ENCODE measurements at regions not wholly inside any gene's neighbourhood (a gene's known extent, or its start where the extent isn't known, plus 50 kb on each side); places are given as distances from the start of the nearest gene placed in this dataset.

DNA sequence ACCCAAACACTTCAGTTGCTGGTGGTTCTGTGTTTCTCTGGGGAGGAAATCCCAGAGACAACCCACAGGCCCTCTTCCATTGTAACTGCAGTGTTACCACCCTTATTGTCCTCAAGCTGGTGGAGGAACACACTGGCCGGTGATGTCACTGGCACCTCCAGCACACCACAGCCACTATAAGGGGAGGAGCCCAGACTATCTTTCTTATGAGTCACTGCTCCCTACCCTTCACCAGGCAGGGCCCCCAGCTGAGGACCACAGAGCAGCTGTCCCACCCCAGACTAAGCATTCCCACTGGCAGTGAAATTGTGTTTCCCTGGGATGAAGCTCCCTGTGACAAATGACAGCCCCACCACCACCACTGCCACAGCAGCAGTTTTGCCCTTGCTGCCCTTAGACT is 171.8 kb upstream of the FGF16 start:
- H3K79me2 ChIP-seq (ENCODE audit: control insufficient read depth, insufficient read depth, low read length): no peaks in the 10 kb centered on the region
- dilution Hi-C loops (cut with MboI; ENCODE audit: extremely low pct_ligation_motif_present, low sequenced_read_pairs): no loop called here
- H3K36me3 ChIP-seq (ENCODE audit: control insufficient read depth in 2 of 2, extremely low read depth in 1 of 2, insufficient read depth in 2 of 2, low read length in 2 of 2): no peaks in the 10 kb centered on the region
- no peak for FAIRE-seq
- H4K20me1 ChIP-seq (ENCODE audit: control insufficient read depth, extremely low read depth, insufficient read depth, low read length): no peaks in the 10 kb centered on the region
- H3K9me1 ChIP-seq (ENCODE audit: control insufficient read depth, extremely low read depth, insufficient read depth, low read length): no peaks in the 10 kb centered on the region
- DNase-seq (ENCODE audit: low read depth, low spot score): no peak
- no peaks in the 10 kb centered on the region for H3K27me3 ChIP-seq (ENCODE audit: control insufficient read depth, extremely low read depth, insufficient read depth, low read length)
- H3K9me3 ChIP-seq (ENCODE audit: control insufficient read depth, low read depth, low read length): no peaks in the 10 kb centered on the region
- H2AFZ ChIP-seq (ENCODE audit: control insufficient read depth, low read length): no peak overlapping the region
- H3K27ac ChIP-seq (ENCODE audit: control insufficient read depth, insufficient read depth, low read length): no peak overlapping the region
- H3K4me2 ChIP-seq (ENCODE audit: control insufficient read depth, extremely low read depth, insufficient read depth, low read depth, low read length): no peak overlapping the region
- no peak for TF ChIP-seq EZH2 (IDR thresholded peaks at IDR 0.05; ENCODE audit: low read length)
- TF ChIP-seq, protein P1, sequence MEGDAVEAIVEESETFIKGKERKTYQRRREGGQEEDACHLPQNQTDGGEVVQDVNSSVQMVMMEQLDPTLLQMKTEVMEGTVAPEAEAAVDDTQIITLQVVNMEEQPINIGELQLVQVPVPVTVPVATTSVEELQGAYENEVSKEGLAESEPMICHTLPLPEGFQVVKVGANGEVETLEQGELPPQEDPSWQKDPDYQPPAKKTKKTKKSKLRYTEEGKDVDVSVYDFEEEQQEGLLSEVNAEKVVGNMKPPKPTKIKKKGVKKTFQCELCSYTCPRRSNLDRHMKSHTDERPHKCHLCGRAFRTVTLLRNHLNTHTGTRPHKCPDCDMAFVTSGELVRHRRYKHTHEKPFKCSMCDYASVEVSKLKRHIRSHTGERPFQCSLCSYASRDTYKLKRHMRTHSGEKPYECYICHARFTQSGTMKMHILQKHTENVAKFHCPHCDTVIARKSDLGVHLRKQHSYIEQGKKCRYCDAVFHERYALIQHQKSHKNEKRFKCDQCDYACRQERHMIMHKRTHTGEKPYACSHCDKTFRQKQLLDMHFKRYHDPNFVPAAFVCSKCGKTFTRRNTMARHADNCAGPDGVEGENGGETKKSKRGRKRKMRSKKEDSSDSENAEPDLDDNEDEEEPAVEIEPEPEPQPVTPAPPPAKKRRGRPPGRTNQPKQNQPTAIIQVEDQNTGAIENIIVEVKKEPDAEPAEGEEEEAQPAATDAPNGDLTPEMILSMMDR (optimal IDR thresholded peaks at IDR 0.05 in 1 of 3, IDR thresholded peaks at IDR 0.05 in 1 of 3, conservative IDR thresholded peaks at IDR 0.05 in 1 of 3; ENCODE audit: extremely low read depth in 1 of 3, insufficient read depth in 2 of 3, low read length in 3 of 3): no peak
- no peaks in the 10 kb centered on the region for H3K4me1 ChIP-seq (ENCODE audit: control insufficient read depth, extremely low read depth, insufficient read depth, low read length)
- H3K9ac ChIP-seq (ENCODE audit: control insufficient read depth, extremely low read depth, insufficient read depth, low read length): no peak overlapping the region
- H3K4me3 ChIP-seq (ENCODE audit: control insufficient read depth in 2 of 3, extremely low read depth in 1 of 3, insufficient read depth in 2 of 3, low read depth in 1 of 3, low read length in 3 of 3): no peak overlapping the region

DNA sequence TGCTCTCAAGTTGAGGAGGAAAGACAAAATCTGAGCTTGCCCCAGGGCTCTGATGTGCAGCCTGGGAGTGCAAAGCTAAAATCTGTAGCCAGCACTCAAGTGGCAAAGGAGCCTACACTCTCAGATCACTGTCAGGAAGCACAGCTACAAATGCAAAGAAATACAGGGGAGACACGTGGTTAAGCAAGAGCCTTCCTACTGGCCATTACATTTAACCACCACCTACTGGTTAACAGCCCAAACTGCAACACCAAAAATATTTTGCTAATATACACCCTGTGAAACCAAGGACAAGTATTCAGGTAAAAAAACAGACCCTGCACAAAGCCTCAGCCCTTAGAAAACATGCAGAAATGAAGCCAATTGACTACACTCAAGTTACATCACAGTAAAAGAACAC is 170.4 kb upstream of the FGF16 start:
- H3K9me1 ChIP-seq (ENCODE audit: control insufficient read depth, extremely low read depth, insufficient read depth, low read length): no peaks in the 10 kb centered on the region
- no peak overlapping the region for H3K4me2 ChIP-seq (ENCODE audit: control insufficient read depth, extremely low read depth, insufficient read depth, low read depth, low read length)
- no peak overlapping the region for H3K4me3 ChIP-seq (ENCODE audit: control insufficient read depth in 2 of 3, extremely low read depth in 1 of 3, insufficient read depth in 2 of 3, low read depth in 1 of 3, low read length in 3 of 3)
- H3K79me2 ChIP-seq (ENCODE audit: control insufficient read depth, insufficient read depth, low read length): no peaks in the 10 kb centered on the region
- H3K27me3 ChIP-seq (ENCODE audit: control insufficient read depth, extremely low read depth, insufficient read depth, low read length): no peaks in the 10 kb centered on the region
- TF ChIP-seq, protein P1 (optimal IDR thresholded peaks at IDR 0.05 in 1 of 3, IDR thresholded peaks at IDR 0.05 in 1 of 3, conservative IDR thresholded peaks at IDR 0.05 in 1 of 3; ENCODE audit: extremely low read depth in 1 of 3, insufficient read depth in 2 of 3, low read length in 3 of 3): no peak
- TF ChIP-seq EZH2 (IDR thresholded peaks at IDR 0.05; ENCODE audit: low read length): no peak
- FAIRE-seq: no peak
- H3K9ac ChIP-seq (ENCODE audit: control insufficient read depth, extremely low read depth, insufficient read depth, low read length): no peak overlapping the region
- H3K36me3 ChIP-seq (ENCODE audit: control insufficient read depth in 2 of 2, extremely low read depth in 1 of 2, insufficient read depth in 2 of 2, low read length in 2 of 2): no peaks in the 10 kb centered on the region
- H3K9me3 ChIP-seq (ENCODE audit: control insufficient read depth, low read depth, low read length): no peaks in the 10 kb centered on the region
- DNase-seq (ENCODE audit: low read depth, low spot score): no peak
- H4K20me1 ChIP-seq (ENCODE audit: control insufficient read depth, extremely low read depth, insufficient read depth, low read length): no peaks in the 10 kb centered on the region
- H2AFZ ChIP-seq (ENCODE audit: control insufficient read depth, low read length): no peak overlapping the region
- dilution Hi-C loops (cut with MboI; ENCODE audit: extremely low pct_ligation_motif_present, low sequenced_read_pairs): no loop called here
- H3K4me1 ChIP-seq (ENCODE audit: control insufficient read depth, extremely low read depth, insufficient read depth, low read length): no peaks in the 10 kb centered on the region
- no peak overlapping the region for H3K27ac ChIP-seq (ENCODE audit: control insufficient read depth, insufficient read depth, low read length)
